ENCODE measurements at regions not wholly inside any gene's neighbourhood (a gene's known extent, or its start where the extent isn't known, plus 50 kb on each side); places are given as distances from the start of the nearest gene placed in this dataset.
"Not testable (repeated sequence)": the region's sequence is repeated elsewhere in the genome, so short reads cannot be mapped to it uniquely, and the experiment has no call there.

GRCh38 chr3:66552846-66553245 lies 52.0 kb upstream of the LRIG1 start:
- Histone ChIP-seq H3K36me3 (ENCODE audit: control insufficient read depth in 2 of 2, insufficient read depth in 2 of 2, low read length in 2 of 2) (no peaks in the 10 kb centered on the region), H3K4me1 (ENCODE audit: control insufficient read depth, insufficient read depth, low read length) (peaks cover 24% of the 10 kb centered on the region), H3K4me3 (ENCODE audit: low read length in 2 of 2) (no peak overlapping the region), H3K9me3 (ENCODE audit: control insufficient read depth in 2 of 2, low read length in 2 of 2) (no peaks in the 10 kb centered on the region), H3K9ac (ENCODE audit: low read length in 2 of 2) (no peak overlapping the region), H3K27ac (ENCODE audit: low read length) (no peak overlapping the region), H3K27me3 (ENCODE audit: control insufficient read depth in 1 of 2, insufficient read depth in 2 of 2, low read length in 2 of 2) (no peaks in the 10 kb centered on the region)

- Histone ChIP-seq H3K4me3 (ENCODE audit: low read length in 2 of 2) (no peak overlapping the region), H3K9ac (ENCODE audit: low read length in 2 of 2) (no peak overlapping the region), H3K9me3 (ENCODE audit: control insufficient read depth in 2 of 2, low read length in 2 of 2) (no peaks in the 10 kb centered on the region), H3K27me3 (ENCODE audit: control insufficient read depth in 1 of 2, insufficient read depth in 2 of 2, low read length in 2 of 2) (no peaks in the 10 kb centered on the region), H3K4me1 (ENCODE audit: control insufficient read depth, insufficient read depth, low read length) (peaks cover 24% of the 10 kb centered on the region), H3K27ac (ENCODE audit: low read length) (no peak overlapping the region), H3K36me3 (ENCODE audit: control insufficient read depth in 2 of 2, insufficient read depth in 2 of 2, low read length in 2 of 2) (no peaks in the 10 kb centered on the region)
These were observed 52.8 kb upstream of the LRIG1 start for GRCh38 chr3:66553441-66554113.

- H3K9me3 ChIP-seq (ENCODE audit: control insufficient read depth in 2 of 2, low read length in 2 of 2), result no peaks in the 10 kb centered on the region
- no peaks in the 10 kb centered on the region for H3K36me3 ChIP-seq (ENCODE audit: control insufficient read depth in 2 of 2, insufficient read depth in 2 of 2, low read length in 2 of 2)
- no peaks in the 10 kb centered on the region for H3K27me3 ChIP-seq (ENCODE audit: control insufficient read depth in 1 of 2, insufficient read depth in 2 of 2, low read length in 2 of 2)
- no peak overlapping the region for H3K4me3 ChIP-seq (ENCODE audit: low read length in 2 of 2)
- peaks cover 24% of the 10 kb centered on the region for H3K4me1 ChIP-seq (ENCODE audit: control insufficient read depth, insufficient read depth, low read length)
- no peak overlapping the region for H3K27ac ChIP-seq (ENCODE audit: low read length)
- H3K9ac ChIP-seq (ENCODE audit: low read length in 2 of 2), result no peak overlapping the region
These were observed 53.4 kb upstream of the LRIG1 start for GRCh38 chr3:66554178-66554577.

GRCh38 chr3:66555214-66555844 lies 54.5 kb upstream of the LRIG1 start:
- Histone ChIP-seq H3K4me3 (ENCODE audit: low read length in 2 of 2) (no peak overlapping the region), H3K36me3 (ENCODE audit: control insufficient read depth in 2 of 2, insufficient read depth in 2 of 2, low read length in 2 of 2) (no peaks in the 10 kb centered on the region), H3K9ac (ENCODE audit: low read length in 2 of 2) (no peak overlapping the region), H3K4me1 (ENCODE audit: control insufficient read depth, insufficient read depth, low read length) (peaks cover 24% of the 10 kb centered on the region), H3K27ac (ENCODE audit: low read length) (peak overlapping the region; percentile 24), H3K27me3 (ENCODE audit: control insufficient read depth in 1 of 2, insufficient read depth in 2 of 2, low read length in 2 of 2) (no peaks in the 10 kb centered on the region), H3K9me3 (ENCODE audit: control insufficient read depth in 2 of 2, low read length in 2 of 2) (no peaks in the 10 kb centered on the region)

GRCh38 chr3:66557170-66557569 lies 56.3 kb upstream of the LRIG1 start:
- H3K4me3 ChIP-seq (ENCODE audit: low read length in 2 of 2), result peak overlapping the region in 1 of 2 donors; percentile 40
- H3K27ac ChIP-seq (ENCODE audit: low read length), result peak overlapping the region; percentile 70
- H3K9me3 ChIP-seq (ENCODE audit: control insufficient read depth in 2 of 2, low read length in 2 of 2), result no peaks in the 10 kb centered on the region
- H3K27me3 ChIP-seq (ENCODE audit: control insufficient read depth in 1 of 2, insufficient read depth in 2 of 2, low read length in 2 of 2), result no peaks in the 10 kb centered on the region
- H3K36me3 ChIP-seq (ENCODE audit: control insufficient read depth in 2 of 2, insufficient read depth in 2 of 2, low read length in 2 of 2), result no peaks in the 10 kb centered on the region
- no peak overlapping the region for H3K9ac ChIP-seq (ENCODE audit: low read length in 2 of 2)
- H3K4me1 ChIP-seq (ENCODE audit: control insufficient read depth, insufficient read depth, low read length), result peaks cover 24% of the 10 kb centered on the region

- not testable (repeated sequence) for H3K36me3 ChIP-seq (ENCODE audit: control insufficient read depth in 2 of 2, insufficient read depth in 2 of 2, low read length in 2 of 2)
- peaks cover 23% of the 10 kb centered on the region for H3K4me1 ChIP-seq (ENCODE audit: control insufficient read depth, insufficient read depth, low read length)
These were observed 59.1 kb upstream of the LRIG1 start for GRCh38 chr3:66559924-66560323.

GRCh38 chr3:66561367-66561766 lies 60.5 kb upstream of the LRIG1 start:
- Histone ChIP-seq H3K4me1 (ENCODE audit: control insufficient read depth, insufficient read depth, low read length) (peaks cover 10% of the 10 kb centered on the region), H3K4me3 (ENCODE audit: low read length in 2 of 2) (no peak overlapping the region), H3K9ac (ENCODE audit: low read length in 2 of 2) (no peak overlapping the region), H3K27me3 (ENCODE audit: control insufficient read depth in 1 of 2, insufficient read depth in 2 of 2, low read length in 2 of 2) (no peaks in the 10 kb centered on the region), H3K36me3 (ENCODE audit: control insufficient read depth in 2 of 2, insufficient read depth in 2 of 2, low read length in 2 of 2) (no peaks in the 10 kb centered on the region), H3K9me3 (ENCODE audit: control insufficient read depth in 2 of 2, low read length in 2 of 2) (no peaks in the 10 kb centered on the region), H3K27ac (ENCODE audit: low read length) (no peak overlapping the region)

More at GRCh38 chr3:66559924-66560323, 59.1 kb upstream of the LRIG1 start:
- not testable (repeated sequence) for H3K9me3 ChIP-seq (ENCODE audit: control insufficient read depth in 2 of 2, low read length in 2 of 2); H3K9ac ChIP-seq (ENCODE audit: low read length in 2 of 2); H3K27me3 ChIP-seq (ENCODE audit: control insufficient read depth in 1 of 2, insufficient read depth in 2 of 2, low read length in 2 of 2); H3K27ac ChIP-seq (ENCODE audit: low read length); H3K4me3 ChIP-seq (ENCODE audit: low read length in 2 of 2)

GRCh38 chr3:66565301-66565700 lies 64.5 kb upstream of the LRIG1 start:
- H3K9ac ChIP-seq (ENCODE audit: low read length in 2 of 2), result no peak overlapping the region
- peaks cover 5% of the 10 kb centered on the region for H3K4me1 ChIP-seq (ENCODE audit: control insufficient read depth, insufficient read depth, low read length)
- H3K27me3 ChIP-seq (ENCODE audit: control insufficient read depth in 1 of 2, insufficient read depth in 2 of 2, low read length in 2 of 2), result no peaks in the 10 kb centered on the region
- no peaks in the 10 kb centered on the region for H3K36me3 ChIP-seq (ENCODE audit: control insufficient read depth in 2 of 2, insufficient read depth in 2 of 2, low read length in 2 of 2)
- no peaks in the 10 kb centered on the region for H3K9me3 ChIP-seq (ENCODE audit: control insufficient read depth in 2 of 2, low read length in 2 of 2)
- H3K27ac ChIP-seq (ENCODE audit: low read length), result no peak overlapping the region
- H3K4me3 ChIP-seq (ENCODE audit: low read length in 2 of 2), result no peak overlapping the region

- Histone ChIP-seq H3K27ac (ENCODE audit: low read length) (no peak overlapping the region), H3K27me3 (ENCODE audit: control insufficient read depth in 1 of 2, insufficient read depth in 2 of 2, low read length in 2 of 2) (no peaks in the 10 kb centered on the region), H3K4me1 (ENCODE audit: control insufficient read depth, insufficient read depth, low read length) (peaks cover 5% of the 10 kb centered on the region), H3K36me3 (ENCODE audit: control insufficient read depth in 2 of 2, insufficient read depth in 2 of 2, low read length in 2 of 2) (no peaks in the 10 kb centered on the region), H3K4me3 (ENCODE audit: low read length in 2 of 2) (no peak overlapping the region), H3K9me3 (ENCODE audit: control insufficient read depth in 2 of 2, low read length in 2 of 2) (no peaks in the 10 kb centered on the region), H3K9ac (ENCODE audit: low read length in 2 of 2) (no peak overlapping the region)
These were observed 66.3 kb upstream of the LRIG1 start for GRCh38 chr3:66567077-66567476.

- Histone ChIP-seq H3K9ac (ENCODE audit: low read length in 2 of 2) (no peak overlapping the region), H3K27me3 (ENCODE audit: control insufficient read depth in 1 of 2, insufficient read depth in 2 of 2, low read length in 2 of 2) (no peaks in the 10 kb centered on the region), H3K4me3 (ENCODE audit: low read length in 2 of 2) (no peak overlapping the region), H3K4me1 (ENCODE audit: control insufficient read depth, insufficient read depth, low read length) (peaks cover 19% of the 10 kb centered on the region), H3K27ac (ENCODE audit: low read length) (no peak overlapping the region), H3K9me3 (ENCODE audit: control insufficient read depth in 2 of 2, low read length in 2 of 2) (no peaks in the 10 kb centered on the region), H3K36me3 (ENCODE audit: control insufficient read depth in 2 of 2, insufficient read depth in 2 of 2, low read length in 2 of 2) (no peaks in the 10 kb centered on the region)
These were observed 71.4 kb upstream of the LRIG1 start for GRCh38 chr3:66572090-66572675.
